NCI-H146 treated with DMSO at 0.1 percent for 48 hours (cell line): ENCODE measurements at regions not wholly inside any gene's neighbourhood (a gene's known extent, or its start where the extent isn't known, plus 50 kb on each side); places are given as distances from the start of the nearest gene placed in this dataset.
A peak's percentile ranks its signal among the peaks of the same experiment; 100 is the strongest.

Source experiments
- DNase-seq: peaks from one replicate; lab custom pipeline; 2025; ENCODE audit not compliant: unreplicated experiment; lab: John Stamatoyannopoulos, UW

DNA sequence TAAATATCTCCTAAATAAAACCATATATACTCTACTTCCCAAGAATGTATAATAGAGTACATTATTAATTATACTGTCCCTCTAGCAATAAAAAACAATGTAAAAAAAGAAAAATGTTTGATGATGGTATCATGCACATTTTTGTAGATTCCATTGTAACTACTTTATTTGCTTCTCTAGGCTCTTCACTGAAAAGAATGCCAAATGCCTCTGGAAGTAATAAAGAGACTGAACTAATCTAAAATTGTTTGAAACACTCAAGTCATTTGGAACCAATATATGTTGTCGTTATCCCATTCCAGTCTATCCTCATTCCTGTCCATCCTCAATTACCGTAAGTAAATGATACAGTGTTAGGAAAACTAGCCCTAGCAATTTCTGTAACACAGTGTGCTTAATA is 233.6 kb downstream of the C12orf50 start:
- DNase-seq = no peak

DNA sequence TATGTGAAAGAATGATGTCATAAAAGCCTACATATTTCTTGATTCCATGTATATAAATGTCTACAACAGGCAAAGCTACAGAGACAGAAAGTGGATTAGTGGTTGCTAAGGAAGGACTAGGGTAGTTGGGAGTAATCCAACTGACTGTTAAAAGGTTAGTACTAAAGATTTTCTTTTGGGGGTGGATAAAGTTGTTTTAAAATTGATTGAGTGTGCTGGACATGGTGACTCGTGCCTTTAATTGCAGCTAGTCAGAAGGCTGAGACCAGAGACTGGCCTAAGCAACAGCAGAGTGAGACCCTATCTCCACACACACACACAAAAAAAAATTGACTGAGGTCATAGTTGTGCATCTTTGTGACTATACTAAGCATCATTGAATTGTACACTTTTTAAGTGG is 234.3 kb downstream of the C12orf50 start:
- no peak for DNase-seq

DNA sequence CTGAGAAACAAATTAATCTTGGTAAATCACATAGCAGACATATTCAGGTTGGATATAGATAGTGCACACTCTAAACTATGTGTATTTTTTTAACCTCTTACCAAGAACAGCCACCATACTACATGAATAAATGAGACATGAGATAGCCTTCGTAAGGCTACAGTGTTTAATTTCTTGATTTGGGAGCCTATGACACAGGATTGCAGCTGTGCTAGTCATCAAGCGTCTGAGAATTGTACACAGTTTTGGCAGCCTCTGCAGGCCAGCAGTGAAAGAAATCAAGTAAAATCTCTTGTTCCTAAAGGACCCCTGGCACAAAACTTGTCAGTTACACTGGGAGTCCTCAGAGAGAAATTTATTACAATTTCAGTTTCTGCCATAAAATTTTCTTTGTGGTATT is 236.1 kb downstream of the C12orf50 start:
- DNase-seq = no peak

DNA sequence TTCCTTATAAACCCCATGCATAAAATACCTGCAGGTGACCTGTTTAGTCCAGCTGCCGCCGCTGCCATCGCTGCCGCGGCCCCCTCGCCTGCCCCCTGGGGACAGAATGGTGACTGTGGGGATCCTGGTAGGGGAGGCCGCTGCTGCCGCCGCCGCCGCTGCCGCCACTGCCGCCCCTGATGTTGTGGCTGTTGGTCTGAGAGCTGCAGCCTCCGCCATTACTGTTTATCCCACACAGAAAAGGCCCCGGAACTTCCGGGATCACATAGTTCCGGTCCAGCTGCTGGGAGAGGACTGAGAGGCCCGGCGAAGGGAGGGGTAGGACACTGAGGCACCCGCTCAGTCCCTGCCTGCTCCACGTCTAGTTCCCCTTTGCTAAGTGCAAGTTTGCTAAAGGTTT is 244.9 kb downstream of the C12orf50 start:
- peak; percentile 66 for DNase-seq

DNA sequence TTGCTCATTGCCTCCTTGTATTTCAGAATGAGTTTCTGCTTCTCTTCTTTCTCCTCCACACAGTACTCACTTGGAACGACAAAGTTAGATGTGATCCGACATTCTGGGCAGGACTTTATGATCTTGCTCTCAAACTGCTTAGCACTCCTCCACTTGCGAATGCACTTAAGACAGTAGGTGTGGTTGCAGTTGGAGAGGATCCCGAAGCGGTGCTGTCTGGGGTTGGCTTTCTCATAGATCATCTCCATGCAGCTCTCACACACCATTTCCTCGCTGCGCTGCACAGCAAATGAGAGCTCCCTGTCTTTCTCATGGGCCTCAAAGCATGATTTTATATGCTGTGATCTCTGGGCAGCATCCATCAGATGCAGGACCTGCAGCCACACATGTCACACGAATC is 245.7 kb downstream of the C12orf50 start:
- DNase-seq = no peak

DNA sequence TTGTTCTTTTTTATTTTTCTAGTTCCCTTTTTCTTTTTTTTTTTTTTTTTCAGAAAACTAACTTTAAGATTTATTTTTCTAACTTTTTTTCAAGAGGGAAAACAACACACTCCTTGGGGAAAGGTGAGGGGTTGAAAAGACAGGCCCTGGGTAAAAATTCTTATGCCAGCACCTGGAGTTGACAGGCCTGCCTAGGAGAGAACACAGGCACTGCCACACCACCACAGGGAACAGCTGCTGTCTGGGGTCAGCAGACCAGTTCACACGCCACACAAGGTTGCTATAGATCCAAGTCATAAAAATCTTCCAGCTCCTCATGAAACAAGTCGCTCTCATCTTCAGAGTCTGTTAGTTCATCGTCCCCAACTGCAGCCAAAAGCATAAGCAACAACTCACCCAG is 246.4 kb downstream of the C12orf50 start:
- no peak for DNase-seq

DNA sequence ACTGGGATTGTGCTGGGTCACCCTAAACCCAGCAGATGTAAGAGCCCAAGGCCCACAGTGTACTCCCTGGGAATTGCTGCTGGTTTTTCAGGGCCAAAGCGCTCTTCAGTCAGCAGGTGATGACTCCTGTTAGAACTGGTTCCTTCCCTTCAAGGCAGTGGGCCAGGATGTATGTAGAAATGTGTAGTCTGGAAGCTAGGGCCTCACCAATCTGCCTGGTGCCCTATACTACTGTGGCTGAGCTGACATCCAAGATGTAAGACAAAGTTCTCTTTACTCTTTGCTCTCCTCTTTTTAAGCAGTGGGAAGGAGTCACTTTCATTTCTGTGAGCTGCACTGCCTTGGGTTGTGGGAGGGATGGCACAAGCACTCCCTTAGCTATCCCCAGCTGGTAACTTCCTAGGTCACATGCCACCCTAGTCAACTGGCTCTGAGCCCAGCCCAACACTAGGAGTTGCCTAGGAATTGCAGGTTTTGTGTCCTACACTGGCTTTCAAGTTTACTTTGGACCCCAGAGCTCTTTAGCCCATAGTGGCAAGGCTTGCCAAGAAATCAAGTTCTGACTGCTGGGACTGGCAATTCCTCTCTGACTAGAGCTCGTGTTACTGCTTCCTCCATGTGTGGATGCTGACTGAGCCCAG is 249.2 kb downstream of the C12orf50 start:
- no peak for DNase-seq

DNA sequence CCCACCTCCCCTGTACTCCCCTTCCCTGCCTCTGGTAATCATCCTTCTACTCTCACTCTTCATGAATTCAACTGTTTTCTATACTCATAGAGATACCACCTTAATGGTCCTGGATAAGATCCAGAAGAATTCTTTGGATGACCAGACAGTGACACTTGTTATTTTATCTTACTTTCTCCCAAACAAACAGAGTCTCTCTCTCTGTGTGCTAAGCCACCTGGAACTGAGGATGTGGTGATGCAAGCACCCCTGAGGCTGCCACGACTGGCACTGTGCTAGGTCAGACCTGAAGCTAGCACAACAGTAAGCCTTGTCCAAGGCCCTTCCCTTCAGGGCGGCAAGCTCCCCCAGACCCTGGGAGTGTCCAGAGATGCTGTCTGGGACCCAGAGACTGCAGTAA is 250.2 kb downstream of the C12orf50 start:
- DNase-seq = no peak

DNA sequence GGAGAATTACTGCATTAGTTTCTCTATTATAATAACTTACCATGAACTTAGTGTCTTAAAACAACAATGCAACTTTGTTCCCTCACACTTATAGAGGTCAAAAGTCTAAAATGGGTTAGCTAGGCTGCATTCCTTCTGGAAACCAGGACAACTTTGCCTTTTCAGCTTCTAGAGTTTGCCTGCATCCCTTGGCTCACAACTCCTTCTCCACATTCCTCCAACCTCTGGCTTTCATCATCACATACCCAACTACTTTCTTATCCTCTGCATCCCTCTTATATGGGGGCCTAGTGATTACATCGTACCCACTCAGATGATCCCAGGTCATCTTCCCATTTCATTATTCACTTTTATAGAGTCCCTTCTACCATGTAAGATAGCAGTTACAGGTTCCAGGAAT is 251.1 kb downstream of the C12orf50 start:
- DNase-seq = no peak

DNA sequence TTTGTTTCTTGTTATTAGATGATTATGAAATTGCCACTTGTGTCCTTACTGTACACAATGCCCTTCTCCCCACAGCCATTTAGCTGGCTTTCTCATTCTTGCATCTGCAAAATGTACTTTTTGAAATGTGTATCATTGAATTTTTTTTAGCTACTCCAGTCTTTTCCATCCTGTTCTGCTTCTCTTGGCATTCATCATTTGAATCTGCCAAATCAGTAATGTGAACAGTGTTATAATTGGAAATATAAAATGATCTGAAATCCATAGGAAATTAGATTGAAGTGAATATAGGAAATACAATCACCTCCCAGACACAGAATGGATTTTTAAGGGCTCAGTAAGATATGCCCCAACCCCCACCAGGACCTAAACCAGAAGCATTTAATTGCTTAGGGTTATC is 253.4 kb downstream of the C12orf50 start:
- no peak for DNase-seq

DNA sequence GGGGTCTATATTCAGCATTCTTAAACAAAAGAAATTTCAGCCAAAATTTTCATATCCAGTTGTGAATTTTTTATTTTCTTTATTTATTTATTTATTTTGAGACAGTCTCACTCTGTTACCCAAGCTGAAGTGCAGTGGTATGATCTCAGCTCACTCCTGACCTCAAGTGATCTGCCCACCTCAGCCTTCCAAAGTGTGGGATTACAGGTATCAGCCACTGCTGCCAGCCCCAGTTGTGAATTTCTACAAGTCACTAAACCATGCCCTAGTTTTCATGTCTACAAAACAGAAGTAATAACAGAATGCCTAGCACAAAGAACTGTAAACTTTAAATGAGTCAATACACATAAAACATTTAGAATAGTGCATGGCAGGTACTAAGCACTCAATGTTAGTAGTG is 254.2 kb downstream of the C12orf50 start:
- no peak for DNase-seq

DNA sequence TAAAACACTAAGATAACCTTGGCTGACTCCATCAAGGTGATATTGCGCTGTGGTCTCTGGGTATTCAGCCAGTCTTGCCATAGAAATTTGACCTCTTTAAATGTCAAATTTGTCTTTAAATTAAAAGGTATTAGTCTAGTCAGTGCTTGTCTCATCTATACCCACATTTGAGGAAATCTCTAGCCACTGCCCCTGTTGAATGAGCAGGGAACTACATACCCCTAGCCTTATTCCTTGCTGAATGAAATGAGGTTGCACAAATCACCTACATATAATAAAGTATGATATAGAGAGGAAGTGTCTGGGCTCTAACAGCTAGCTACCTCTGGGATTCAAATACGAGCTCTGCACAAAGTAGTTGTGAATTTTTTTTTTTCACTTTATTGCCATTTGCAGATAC is 256.8 kb downstream of the C12orf50 start:
- DNase-seq = no peak

DNA sequence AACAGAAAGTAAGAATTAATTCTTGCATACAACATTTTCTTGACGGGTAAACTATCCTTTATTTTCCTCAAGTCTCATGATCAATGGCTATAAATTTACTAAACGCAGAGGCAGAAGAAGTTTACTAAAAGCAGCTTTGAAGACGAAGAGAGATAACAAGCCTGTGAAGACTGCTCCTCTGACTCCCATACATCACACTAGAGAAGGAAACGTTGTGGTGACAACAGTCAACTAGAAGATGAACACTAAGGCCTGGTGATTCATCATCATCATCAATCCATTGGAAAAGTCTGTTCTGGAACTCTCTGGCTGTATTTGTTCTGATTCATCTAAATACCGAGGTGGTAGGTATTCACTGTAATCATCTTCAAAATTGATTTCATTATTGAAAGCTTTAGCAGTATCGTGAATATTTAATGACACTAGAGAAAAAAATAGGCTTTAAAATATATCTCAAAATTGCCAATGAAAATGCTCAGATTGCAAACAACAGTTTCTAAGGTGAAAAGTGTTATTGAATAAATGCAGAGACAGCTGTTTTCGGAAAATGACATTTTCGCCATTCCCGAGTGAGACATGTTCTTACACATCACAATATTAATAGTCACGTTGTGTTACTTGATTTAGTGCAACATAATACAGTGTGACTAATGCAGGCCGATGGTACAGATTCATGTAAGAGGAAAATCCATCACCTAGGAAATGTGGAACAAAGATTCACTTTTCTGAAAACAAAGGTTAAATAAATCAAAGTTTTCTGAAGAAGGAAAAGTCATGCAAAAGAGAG is 260.5 kb downstream of the C12orf50 start:
- no peak for DNase-seq

DNA sequence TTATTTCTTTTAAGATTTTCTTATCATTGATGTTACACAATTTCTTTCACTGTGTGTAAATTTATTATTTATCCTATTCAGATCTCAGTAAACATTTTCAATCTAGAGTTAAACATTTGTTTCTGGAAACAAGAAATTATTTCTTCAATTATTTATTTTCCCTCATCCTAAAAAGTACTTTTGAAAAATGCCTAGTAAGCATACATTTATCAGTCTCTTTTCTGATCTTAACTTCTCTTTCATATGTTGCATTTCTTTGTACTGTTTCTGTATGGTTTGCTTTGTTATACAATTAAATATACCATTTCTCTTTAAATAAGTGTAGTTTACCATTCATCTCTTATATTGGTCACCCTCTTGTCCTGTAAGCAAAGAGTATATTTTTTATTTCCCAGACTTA is 263.2 kb downstream of the C12orf50 start:
- DNase-seq = no peak

DNA sequence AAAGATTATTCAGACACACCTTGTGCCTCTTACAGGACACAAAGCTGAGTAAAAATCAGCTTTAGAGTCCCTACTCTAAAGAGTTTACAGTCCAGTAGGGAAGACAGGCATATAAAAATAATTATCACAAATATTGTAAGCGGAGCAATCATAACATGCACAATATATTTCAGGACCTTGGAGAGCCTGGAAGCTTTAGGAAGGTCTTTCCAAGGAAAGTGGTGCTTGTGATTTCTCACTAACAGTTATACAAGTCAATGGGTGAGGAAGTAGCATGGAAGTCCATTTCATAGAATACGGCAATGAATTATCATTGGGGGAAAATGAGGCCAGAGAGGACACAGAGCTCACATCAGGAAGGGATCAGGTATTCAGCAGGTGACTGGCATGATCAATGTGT is 268.3 kb downstream of the C12orf50 start:
- DNase-seq = no peak

DNA sequence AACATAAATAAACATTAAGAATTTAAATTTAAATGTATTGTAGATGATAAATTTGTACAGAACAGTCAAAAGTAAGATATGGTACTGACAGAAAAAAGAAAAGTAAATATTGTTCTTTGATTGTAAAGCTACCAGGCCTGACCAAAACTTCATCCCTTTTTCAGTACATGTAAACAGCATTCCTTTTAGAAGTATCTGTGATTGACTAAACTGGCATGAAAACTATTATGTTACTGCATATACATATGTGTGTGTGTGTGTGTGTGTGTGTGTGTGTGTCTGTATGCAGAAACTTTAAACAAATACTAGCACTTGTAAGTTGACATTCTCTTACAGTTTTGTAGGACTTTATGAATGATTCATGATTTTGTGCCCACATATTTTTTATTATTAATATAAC is 270.9 kb downstream of the C12orf50 start:
- DNase-seq = no peak

DNA sequence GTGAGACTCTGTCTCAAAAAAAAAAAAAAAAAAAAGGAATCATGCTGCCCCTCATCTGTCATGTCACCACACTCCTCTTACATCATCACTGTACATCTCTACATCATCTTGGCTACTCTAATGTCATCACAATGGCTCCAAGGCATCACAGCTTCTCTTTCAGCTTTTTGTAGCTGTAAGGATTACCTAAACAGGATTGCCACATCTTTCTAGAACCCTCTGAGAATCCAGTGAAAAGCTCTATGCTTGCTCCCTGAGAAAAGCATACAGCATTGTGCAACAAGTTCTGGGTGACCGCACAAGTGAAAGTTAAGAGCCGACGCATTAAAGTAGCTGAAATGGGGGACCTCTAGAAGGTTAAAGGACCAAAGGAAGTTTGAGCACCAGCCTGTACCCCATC is 272.5 kb downstream of the C12orf50 start:
- DNase-seq = no peak

DNA sequence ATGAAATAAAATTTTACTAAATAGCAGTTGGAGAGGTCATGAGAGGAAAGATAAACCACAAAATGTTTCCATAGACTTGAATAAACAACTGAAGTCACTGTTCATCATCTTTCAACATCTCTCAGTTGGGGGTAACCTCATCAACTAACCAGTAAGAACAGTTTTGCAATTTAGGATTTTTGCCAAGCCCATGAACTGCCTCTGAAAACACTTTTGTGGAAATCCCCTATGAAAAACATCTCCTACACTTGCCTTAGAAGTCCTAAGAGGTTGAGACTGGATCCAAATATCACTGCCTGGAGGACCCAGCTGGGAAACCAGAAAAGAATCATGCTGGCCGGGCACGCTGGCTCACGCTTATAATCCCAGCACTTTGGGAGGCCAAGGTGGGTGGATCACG is 273.1 kb downstream of the C12orf50 start:
- no peak for DNase-seq

DNA sequence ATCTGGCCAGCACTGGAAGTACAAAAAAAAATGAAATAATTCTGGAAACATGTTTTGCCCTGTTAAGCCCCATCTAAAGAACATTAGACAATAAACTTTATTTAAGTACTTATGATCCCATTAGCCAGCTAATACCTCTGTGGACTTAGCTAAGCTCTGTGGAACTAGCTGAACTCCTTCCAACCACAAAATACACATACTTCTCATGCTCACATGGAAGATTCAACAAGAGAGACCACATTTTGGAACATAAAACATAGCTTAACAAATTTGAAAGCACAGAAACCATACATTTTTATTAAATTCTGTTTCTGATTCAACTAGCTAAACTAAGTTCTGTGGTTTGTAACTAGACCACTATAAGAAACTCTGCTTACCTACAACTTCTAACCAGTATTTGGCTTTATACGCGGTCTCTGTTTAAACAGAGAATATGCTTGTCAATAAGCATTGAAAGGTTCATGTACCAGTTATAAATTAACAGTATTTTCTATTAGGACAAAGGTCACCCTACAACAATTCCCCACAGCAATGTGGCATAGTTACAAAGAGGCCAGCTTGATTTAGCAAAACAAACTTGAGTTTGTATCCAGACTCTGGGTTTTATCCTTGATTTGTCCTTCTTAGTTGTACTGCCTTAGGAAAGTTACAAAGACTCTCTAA is 300.1 kb downstream of the C12orf50 start:
- DNase-seq = no peak

DNA sequence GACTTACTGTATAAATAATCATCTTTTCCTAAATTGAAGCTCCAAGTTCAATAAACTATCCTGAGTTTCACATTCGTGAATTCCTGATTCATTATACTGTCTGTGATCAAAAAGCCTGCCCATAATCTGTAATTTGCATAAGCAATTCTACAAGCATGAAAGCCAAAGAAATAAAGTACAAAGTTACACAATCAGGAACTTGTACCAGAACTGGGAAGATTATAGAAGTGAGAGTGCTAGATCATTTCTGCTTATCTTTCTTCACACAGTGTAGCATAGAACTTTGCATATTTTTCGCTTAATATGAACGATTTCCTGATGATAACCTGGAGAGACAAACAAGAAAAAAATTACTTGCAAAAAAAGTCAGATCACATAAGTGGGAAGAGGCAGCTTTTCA is 308.2 kb downstream of the C12orf50 start:
- DNase-seq = no peak

DNA sequence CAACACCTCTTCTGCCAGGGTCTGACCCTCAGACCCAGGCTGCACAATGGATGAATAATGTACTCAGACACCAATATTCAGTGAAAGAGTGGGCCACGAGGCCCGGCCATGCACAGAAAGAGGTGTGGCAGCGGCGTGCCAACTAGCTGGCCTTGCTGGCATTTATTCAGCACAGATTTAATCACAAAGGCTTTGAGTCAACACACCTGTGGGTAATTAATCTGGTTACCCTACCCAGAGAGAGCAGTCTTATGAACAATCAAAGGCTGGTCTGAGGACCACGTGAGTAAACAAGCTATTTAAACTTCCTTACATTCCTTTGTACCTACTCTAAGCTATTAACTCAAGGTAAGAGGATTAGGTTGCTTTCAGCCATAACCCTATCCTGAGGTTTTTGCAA is 324.8 kb downstream of the C12orf50 start:
- DNase-seq = no peak

DNA sequence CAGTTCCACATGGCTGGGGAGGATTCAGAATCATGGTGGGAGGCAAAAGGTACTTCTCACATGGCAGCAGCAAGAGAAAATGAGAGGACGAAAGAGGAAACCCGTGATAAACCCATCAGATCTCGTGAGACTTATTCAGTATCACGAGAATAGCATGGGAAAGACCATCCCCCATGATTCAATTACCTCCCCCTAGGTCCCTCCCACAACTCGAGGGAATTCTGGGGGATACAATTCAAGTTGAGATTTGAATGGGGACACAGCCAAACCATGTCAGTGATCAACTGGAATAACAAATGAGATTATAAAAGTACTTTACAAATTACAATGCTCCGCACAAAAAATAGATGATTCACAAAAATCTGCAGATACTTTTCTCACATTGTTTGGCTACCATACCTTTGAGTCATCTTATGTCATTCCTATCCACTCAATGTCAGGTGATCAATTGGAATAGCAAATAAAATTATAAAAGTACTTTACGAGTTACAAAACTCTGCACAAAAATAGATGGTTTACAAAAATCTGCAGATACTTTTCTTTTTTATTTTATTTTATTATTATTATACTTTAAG is 338.9 kb downstream of the C12orf50 start:
- no peak for DNase-seq
